ENCODE measurements at regions not wholly inside any gene's neighbourhood (a gene's known extent, or its start where the extent isn't known, plus 50 kb on each side); places are given as distances from the start of the nearest gene placed in this dataset.

DNA sequence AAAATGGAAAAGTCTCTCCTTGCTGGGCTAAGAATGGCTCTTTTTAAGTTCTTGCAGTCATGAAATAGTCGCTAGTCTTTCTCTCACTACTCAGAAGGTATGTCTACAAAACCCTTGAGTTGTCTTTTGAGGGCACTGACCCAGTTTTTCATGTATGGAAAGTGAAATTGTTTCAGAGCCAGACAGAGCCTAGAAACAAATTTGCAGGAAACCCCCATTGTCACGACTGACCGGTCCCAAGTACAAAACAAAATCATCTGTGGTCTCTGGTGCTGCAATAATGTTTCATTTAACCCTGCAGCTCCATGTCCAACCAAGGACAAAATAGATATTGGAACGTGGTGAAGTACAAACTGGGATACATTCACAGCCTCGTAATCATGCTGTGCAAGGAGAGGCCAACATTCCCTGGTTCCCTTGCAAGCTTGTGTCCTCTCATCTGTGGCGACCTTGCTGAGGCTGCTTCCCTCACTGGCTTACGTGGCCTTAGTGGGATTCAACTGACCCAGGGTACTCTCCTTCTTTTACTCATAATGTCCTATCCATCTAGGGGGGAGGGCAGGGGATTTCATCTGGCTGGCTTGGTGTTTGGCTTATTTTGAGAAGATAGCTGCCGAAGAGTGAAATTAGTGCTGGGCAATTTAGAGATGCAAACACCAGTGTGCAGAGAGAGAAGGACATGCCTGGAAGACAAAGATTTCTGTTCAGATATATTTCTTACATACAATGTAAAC, 172.5 kb downstream of the IPMK start (continued):
- no peak for TF ChIP-seq CREB1 (CRISPR knock-in tag; IDR thresholded peaks at IDR 0.05; ENCODE audit: low read depth)

DNA sequence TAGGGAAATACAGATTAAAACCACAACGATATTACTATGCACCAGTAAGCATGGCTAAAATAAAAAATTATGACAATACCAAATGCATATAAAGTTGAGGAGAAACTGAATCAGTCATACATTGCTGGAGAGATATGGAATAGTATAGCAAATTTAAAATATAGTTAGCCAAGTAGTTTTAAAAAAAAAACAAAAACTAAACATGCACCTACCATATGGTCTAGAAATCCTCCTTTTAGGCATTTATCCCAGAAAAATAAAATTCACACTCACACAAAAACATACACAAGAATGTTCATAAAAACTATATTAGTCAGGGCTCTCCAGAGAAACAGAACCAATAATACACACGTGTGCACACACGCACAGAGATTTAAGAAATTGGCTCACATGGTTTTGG, 175.8 kb downstream of the IPMK start:
- no peak for TF ChIP-seq STAT1 (IDR thresholded peaks at IDR 0.05; ENCODE audit: unreplicated experiment)
- TF ChIP-seq EZH2phosphoT487 (IDR thresholded peaks at IDR 0.05; ENCODE audit: unreplicated experiment) = no peak
- no peak for TF ChIP-seq NANOG (IDR thresholded peaks at IDR 0.05; ENCODE audit: borderline replicate concordance)
- H3K9me3 Mint-ChIP-seq = no peaks in the 10 kb centered on the region
- H3K27me3 Mint-ChIP-seq (ENCODE audit: insufficient read depth, low read depth, poor library complexity) = peaks cover 2% of the 10 kb centered on the region
- Histone ChIP-seq H4K20me1 (replicated peaks; ENCODE audit: insufficient read depth) (no peaks in the 10 kb centered on the region), H3K4me2 (no peak overlapping the region), H3K9me2 (ENCODE audit: insufficient read depth) (peaks cover 4% of the 10 kb centered on the region; the same call in 1 of the 2 replicates), H2AFZ (no peak overlapping the region), H3K79me2 (replicated peaks; ENCODE audit: insufficient read depth) (no peaks in the 10 kb centered on the region), H3K27me3 (ENCODE audit: insufficient read depth) (no peaks in the 10 kb centered on the region), H3K36me3 (ENCODE audit: insufficient read depth) (no peaks in the 10 kb centered on the region), H3K4me1 (ENCODE audit: insufficient read depth) (peaks cover 8% of the 10 kb centered on the region; the same call in 1 of the 2 replicates), H3K4me3 (no peak overlapping the region), H3F3A (replicated peaks; ENCODE audit: low read depth) (no peaks in the 10 kb centered on the region), H3K27ac (ENCODE audit: low read depth) (no peak overlapping the region)
- peaks cover 2% of the 10 kb centered on the region; the same call in 1 of the 3 replicates for H3K36me3 Mint-ChIP-seq (ENCODE audit: low read depth)
- ATAC-seq = no peak
- DNase-seq (ENCODE audit: low spot score) = no peak
- H3K4me3 Mint-ChIP-seq = no peak overlapping the region
- H3K4me1 Mint-ChIP-seq = peaks cover 6% of the 10 kb centered on the region; the same call in 2 of the 3 replicates
- no peak overlapping the region for H3K27ac Mint-ChIP-seq

DNA sequence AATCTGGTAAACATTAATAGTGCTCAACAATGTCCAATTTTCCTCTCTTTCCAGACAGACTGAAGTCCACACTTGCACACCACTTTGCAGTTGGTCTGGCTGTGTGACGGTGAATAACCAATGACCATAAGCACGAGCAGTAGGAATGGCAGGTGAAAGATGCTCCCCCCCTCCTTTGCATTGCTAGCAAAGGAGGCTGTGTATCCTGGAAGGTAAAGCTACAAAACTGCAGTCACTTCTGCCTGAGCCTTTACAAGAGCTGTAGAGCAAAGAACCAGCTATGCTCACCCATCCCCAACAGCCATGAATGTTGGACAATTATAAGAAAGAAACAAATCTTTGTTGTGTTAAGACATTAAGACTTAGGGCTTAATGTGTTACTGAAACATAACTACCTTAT, 178.0 kb downstream of the IPMK start:
- H3F3A ChIP-seq (replicated peaks; ENCODE audit: low read depth) = no peaks in the 10 kb centered on the region
- peak; percentile 36 for DNase-seq (ENCODE audit: low spot score)
- Mint-ChIP-seq H3K27me3 (ENCODE audit: insufficient read depth, low read depth, poor library complexity) (peaks cover 4% of the 10 kb centered on the region), H3K27ac (no peak overlapping the region), H3K4me3 (no peak overlapping the region), H3K36me3 (ENCODE audit: low read depth) (peaks cover 2% of the 10 kb centered on the region; the same call in 1 of the 3 replicates), H3K9me3 (no peaks in the 10 kb centered on the region), H3K4me1 (peaks cover 6% of the 10 kb centered on the region; the same call in 2 of the 3 replicates)
- H3K36me3 ChIP-seq (ENCODE audit: insufficient read depth) = no peaks in the 10 kb centered on the region
- ATAC-seq = peak; percentile 68
- peaks cover 9% of the 10 kb centered on the region; the same call in 1 of the 2 replicates for H3K9me2 ChIP-seq (ENCODE audit: insufficient read depth)
- H3K4me2 ChIP-seq = no peak overlapping the region
- H3K4me1 ChIP-seq (ENCODE audit: insufficient read depth) = peaks cover 8% of the 10 kb centered on the region; the same call in 1 of the 2 replicates
- H3K79me2 ChIP-seq (replicated peaks; ENCODE audit: insufficient read depth) = no peaks in the 10 kb centered on the region
- no peaks in the 10 kb centered on the region for H4K20me1 ChIP-seq (replicated peaks; ENCODE audit: insufficient read depth)
- no peak overlapping the region for H2AFZ ChIP-seq
- no peaks in the 10 kb centered on the region for H3K27me3 ChIP-seq (ENCODE audit: insufficient read depth)
- no peak overlapping the region for H3K4me3 ChIP-seq
- no peak overlapping the region for H3K27ac ChIP-seq (ENCODE audit: low read depth)
- TF ChIP-seq NANOG (IDR thresholded peaks at IDR 0.05; ENCODE audit: borderline replicate concordance) (no peak), ZNF114 (CRISPR knock-in tag; IDR thresholded peaks at IDR 0.05) (no peak), CREB1 (CRISPR knock-in tag; IDR thresholded peaks at IDR 0.05; ENCODE audit: low read depth) (no peak), ZNF331 (CRISPR knock-in tag; IDR thresholded peaks at IDR 0.05; ENCODE audit: low read depth) (no peak), EZH2 (IDR thresholded peaks at IDR 0.05; ENCODE audit: low read depth, unreplicated experiment) (no peak), STAT1 (IDR thresholded peaks at IDR 0.05; ENCODE audit: unreplicated experiment) (no peak), JUNB (IDR thresholded peaks at IDR 0.05; ENCODE audit: unreplicated experiment) (no peak)
- TF ChIP-seq, protein P1, sequence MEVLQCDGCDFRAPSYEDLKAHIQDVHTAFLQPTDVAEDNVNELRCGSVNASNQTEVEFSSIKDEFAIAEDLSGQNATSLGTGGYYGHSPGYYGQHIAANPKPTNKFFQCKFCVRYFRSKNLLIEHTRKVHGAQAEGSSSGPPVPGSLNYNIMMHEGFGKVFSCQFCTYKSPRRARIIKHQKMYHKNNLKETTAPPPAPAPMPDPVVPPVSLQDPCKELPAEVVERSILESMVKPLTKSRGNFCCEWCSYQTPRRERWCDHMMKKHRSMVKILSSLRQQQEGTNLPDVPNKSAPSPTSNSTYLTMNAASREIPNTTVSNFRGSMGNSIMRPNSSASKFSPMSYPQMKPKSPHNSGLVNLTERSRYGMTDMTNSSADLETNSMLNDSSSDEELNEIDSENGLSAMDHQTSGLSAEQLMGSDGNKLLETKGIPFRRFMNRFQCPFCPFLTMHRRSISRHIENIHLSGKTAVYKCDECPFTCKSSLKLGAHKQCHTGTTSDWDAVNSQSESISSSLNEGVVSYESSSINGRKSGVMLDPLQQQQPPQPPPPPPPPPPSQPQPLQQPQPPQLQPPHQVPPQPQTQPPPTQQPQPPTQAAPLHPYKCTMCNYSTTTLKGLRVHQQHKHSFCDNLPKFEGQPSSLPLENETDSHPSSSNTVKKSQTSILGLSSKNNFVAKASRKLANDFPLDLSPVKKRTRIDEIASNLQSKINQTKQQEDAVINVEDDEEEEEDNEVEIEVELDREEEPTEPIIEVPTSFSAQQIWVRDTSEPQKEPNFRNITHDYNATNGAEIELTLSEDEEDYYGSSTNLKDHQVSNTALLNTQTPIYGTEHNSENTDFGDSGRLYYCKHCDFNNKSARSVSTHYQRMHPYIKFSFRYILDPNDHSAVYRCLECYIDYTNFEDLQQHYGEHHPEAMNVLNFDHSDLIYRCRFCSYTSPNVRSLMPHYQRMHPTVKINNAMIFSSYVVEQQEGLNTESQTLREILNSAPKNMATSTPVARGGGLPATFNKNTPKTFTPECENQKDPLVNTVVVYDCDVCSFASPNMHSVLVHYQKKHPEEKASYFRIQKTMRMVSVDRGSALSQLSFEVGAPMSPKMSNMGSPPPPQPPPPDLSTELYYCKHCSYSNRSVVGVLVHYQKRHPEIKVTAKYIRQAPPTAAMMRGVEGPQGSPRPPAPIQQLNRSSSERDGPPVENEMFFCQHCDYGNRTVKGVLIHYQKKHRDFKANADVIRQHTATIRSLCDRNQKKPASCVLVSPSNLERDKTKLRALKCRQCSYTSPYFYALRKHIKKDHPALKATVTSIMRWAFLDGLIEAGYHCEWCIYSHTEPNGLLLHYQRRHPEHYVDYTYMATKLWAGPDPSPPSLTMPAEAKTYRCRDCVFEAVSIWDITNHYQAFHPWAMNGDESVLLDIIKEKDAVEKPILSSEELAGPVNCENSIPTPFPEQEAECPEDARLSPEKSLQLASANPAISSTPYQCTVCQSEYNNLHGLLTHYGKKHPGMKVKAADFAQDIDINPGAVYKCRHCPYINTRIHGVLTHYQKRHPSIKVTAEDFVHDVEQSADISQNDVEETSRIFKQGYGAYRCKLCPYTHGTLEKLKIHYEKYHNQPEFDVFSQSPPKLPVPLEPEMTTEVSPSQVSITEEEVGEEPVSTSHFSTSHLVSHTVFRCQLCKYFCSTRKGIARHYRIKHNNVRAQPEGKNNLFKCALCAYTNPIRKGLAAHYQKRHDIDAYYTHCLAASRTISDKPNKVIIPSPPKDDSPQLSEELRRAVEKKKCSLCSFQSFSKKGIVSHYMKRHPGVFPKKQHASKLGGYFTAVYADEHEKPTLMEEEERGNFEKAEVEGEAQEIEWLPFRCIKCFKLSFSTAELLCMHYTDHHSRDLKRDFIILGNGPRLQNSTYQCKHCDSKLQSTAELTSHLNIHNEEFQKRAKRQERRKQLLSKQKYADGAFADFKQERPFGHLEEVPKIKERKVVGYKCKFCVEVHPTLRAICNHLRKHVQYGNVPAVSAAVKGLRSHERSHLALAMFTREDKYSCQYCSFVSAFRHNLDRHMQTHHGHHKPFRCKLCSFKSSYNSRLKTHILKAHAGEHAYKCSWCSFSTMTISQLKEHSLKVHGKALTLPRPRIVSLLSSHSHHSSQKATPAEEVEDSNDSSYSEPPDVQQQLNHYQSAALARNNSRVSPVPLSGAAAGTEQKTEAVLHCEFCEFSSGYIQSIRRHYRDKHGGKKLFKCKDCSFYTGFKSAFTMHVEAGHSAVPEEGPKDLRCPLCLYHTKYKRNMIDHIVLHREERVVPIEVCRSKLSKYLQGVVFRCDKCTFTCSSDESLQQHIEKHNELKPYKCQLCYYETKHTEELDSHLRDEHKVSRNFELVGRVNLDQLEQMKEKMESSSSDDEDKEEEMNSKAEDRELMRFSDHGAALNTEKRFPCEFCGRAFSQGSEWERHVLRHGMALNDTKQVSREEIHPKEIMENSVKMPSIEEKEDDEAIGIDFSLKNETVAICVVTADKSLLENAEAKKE (CRISPR knock-in tag; IDR thresholded peaks at IDR 0.05) = no peak
- TF ChIP-seq, protein P2, sequence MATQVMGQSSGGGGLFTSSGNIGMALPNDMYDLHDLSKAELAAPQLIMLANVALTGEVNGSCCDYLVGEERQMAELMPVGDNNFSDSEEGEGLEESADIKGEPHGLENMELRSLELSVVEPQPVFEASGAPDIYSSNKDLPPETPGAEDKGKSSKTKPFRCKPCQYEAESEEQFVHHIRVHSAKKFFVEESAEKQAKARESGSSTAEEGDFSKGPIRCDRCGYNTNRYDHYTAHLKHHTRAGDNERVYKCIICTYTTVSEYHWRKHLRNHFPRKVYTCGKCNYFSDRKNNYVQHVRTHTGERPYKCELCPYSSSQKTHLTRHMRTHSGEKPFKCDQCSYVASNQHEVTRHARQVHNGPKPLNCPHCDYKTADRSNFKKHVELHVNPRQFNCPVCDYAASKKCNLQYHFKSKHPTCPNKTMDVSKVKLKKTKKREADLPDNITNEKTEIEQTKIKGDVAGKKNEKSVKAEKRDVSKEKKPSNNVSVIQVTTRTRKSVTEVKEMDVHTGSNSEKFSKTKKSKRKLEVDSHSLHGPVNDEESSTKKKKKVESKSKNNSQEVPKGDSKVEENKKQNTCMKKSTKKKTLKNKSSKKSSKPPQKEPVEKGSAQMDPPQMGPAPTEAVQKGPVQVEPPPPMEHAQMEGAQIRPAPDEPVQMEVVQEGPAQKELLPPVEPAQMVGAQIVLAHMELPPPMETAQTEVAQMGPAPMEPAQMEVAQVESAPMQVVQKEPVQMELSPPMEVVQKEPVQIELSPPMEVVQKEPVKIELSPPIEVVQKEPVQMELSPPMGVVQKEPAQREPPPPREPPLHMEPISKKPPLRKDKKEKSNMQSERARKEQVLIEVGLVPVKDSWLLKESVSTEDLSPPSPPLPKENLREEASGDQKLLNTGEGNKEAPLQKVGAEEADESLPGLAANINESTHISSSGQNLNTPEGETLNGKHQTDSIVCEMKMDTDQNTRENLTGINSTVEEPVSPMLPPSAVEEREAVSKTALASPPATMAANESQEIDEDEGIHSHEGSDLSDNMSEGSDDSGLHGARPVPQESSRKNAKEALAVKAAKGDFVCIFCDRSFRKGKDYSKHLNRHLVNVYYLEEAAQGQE (IDR thresholded peaks at IDR 0.05; ENCODE audit: unreplicated experiment) = no peak
